ENCODE measurements at regions not wholly inside any gene's neighbourhood (a gene's known extent, or its start where the extent isn't known, plus 50 kb on each side); places are given as distances from the start of the nearest gene placed in this dataset.

- H3K4me3 ChIP-seq (ENCODE audit: low read depth, low read length), result no peak overlapping the region
- POLR2A ChIA-PET, result no interaction called here
- H3K9me3 ChIP-seq (ENCODE audit: control insufficient read depth, insufficient read depth, low read depth, low read length), result no peaks in the 10 kb centered on the region
- no peak overlapping the region for H3K27ac ChIP-seq (ENCODE audit: extremely low read depth, low read depth, low read length)
- TF ChIP-seq SETDB1 (IDR thresholded peaks at IDR 0.05; ENCODE audit: insufficient read length, low read length), result no peak
- no peak for TF ChIP-seq PRDM10 (tag by site-specific recombination; IDR thresholded peaks at IDR 0.05)
- no peak for TF ChIP-seq ZNF530 (tag by site-specific recombination; IDR thresholded peaks at IDR 0.05; ENCODE audit: low read depth)
- no peak for TF ChIP-seq ZBTB6 (tag by site-specific recombination; IDR thresholded peaks at IDR 0.05)
- no peak for TF ChIP-seq ZNF658 (tag by site-specific recombination; IDR thresholded peaks at IDR 0.05)
- TF ChIP-seq ZNF654 (tag by site-specific recombination; IDR thresholded peaks at IDR 0.05; ENCODE audit: low read depth), result no peak
- TF ChIP-seq ZBTB21 (tag by site-specific recombination; IDR thresholded peaks at IDR 0.05), result no peak
- H3K4me1 ChIP-seq (ENCODE audit: control insufficient read depth, insufficient read depth, low read length), result no peaks in the 10 kb centered on the region
- H3K36me3 ChIP-seq (ENCODE audit: control insufficient read depth in 2 of 2, insufficient read depth in 1 of 2, low read length in 2 of 2), result no peaks in the 10 kb centered on the region
- CTCF ChIA-PET, result no interaction called here
Observed at GRCh38 chr13:68417801-68418200, 1187.7 kb upstream of the PCDH9 start.

GRCh38 chr13:68410007-68410406, 1179.9 kb upstream of the PCDH9 start:
- H3K4me1 ChIP-seq (ENCODE audit: control insufficient read depth, insufficient read depth, low read length), result no peaks in the 10 kb centered on the region
- POLR2A ChIA-PET, result no interaction called here
- H3K9me3 ChIP-seq (ENCODE audit: control insufficient read depth, insufficient read depth, low read depth, low read length), result no peaks in the 10 kb centered on the region
- H3K27ac ChIP-seq (ENCODE audit: extremely low read depth, low read depth, low read length), result no peak overlapping the region
- H3K36me3 ChIP-seq (ENCODE audit: control insufficient read depth in 2 of 2, insufficient read depth in 1 of 2, low read length in 2 of 2), result no peaks in the 10 kb centered on the region
- CTCF ChIA-PET, result interaction anchor here (0.6 kb wide), 1 partner anchor 18 kb away, joined by 4 read pairs; no protein-coding TSS in a partner anchor
- TF ChIP-seq ZNF175 (tag by site-specific recombination; IDR thresholded peaks at IDR 0.05) (no peak), ZNF658 (tag by site-specific recombination; IDR thresholded peaks at IDR 0.05) (no peak), PRDM6 (tag by site-specific recombination; IDR thresholded peaks at IDR 0.05) (no peak)
- H3K4me3 ChIP-seq (ENCODE audit: low read depth, low read length), result no peak overlapping the region

- POLR2A ChIA-PET, result no interaction called here
- TF ChIP-seq ZNF585B (tag by site-specific recombination; IDR thresholded peaks at IDR 0.05) (no peak), ZNF335 (tag by site-specific recombination; conservative IDR thresholded peaks at IDR 0.05) (no peak), ZBTB44 (tag by site-specific recombination; IDR thresholded peaks at IDR 0.05) (no peak), ZNF248 (tag by site-specific recombination; IDR thresholded peaks at IDR 0.05) (no peak), ZNF449 (tag by site-specific recombination; IDR thresholded peaks at IDR 0.05) (no peak), ZNF501 (tag by site-specific recombination; IDR thresholded peaks at IDR 0.05) (no peak), PRDM6 (tag by site-specific recombination; IDR thresholded peaks at IDR 0.05) (no peak), ZNF341 (tag by site-specific recombination; IDR thresholded peaks at IDR 0.05; ENCODE audit: low read depth) (no peak), ZFHX2 (tag by site-specific recombination; conservative IDR thresholded peaks at IDR 0.05) (no peak), ZNF830 (tag by site-specific recombination; IDR thresholded peaks at IDR 0.05; ENCODE audit: low read depth) (no peak), ZNF626 (tag by site-specific recombination; IDR thresholded peaks at IDR 0.05) (no peak), ZNF155 (tag by site-specific recombination; IDR thresholded peaks at IDR 0.05) (no peak)
- Histone ChIP-seq H3K27ac (ENCODE audit: extremely low read depth, low read depth, low read length) (no peak overlapping the region), H3K9me3 (ENCODE audit: control insufficient read depth, insufficient read depth, low read depth, low read length) (no peaks in the 10 kb centered on the region), H3K4me1 (ENCODE audit: control insufficient read depth, insufficient read depth, low read length) (no peaks in the 10 kb centered on the region), H3K4me3 (ENCODE audit: low read depth, low read length) (no peak overlapping the region), H3K36me3 (ENCODE audit: control insufficient read depth in 2 of 2, insufficient read depth in 1 of 2, low read length in 2 of 2) (no peaks in the 10 kb centered on the region)
- CTCF ChIA-PET, result interaction anchor here (0.7 kb wide), 1 partner anchor 15 kb away, joined by 4 read pairs; no protein-coding TSS in a partner anchor
Observed at GRCh38 chr13:68390987-68391386, 1160.9 kb upstream of the PCDH9 start.
